PC-9 (cell line): ENCODE measurements at regions not wholly inside any gene's neighbourhood (a gene's known extent, or its start where the extent isn't known, plus 50 kb on each side); places are given as distances from the start of the nearest gene placed in this dataset.

Source experiments
- BruUV-seq: library from RNA; stranded (reverse); fragments of 400-500 nt; replicated peaks from 2 replicates; lab custom pipeline; 2021; lab: Mats Ljungman, UMichigan
- CTCF ChIA-PET: fragments of 300-600 bp; sonication (Branson Sonifier 250); formaldehyde crosslinking; loops from one replicate; lab custom pipeline; 2022; ENCODE audit warnings: antibody characterized with exemption; lab: Charles Lee
- POLR2A ChIA-PET: fragments of 300-600 bp; sonication (Branson Sonifier 250); formaldehyde crosslinking; loops from one replicate; lab custom pipeline; 2022; ENCODE audit warnings: antibody characterized with exemption; ENCODE audit not compliant: unreplicated experiment; lab: Charles Lee
- DNase-seq, 2 experiments: peaks; one replicate each; pipeline versions ENCODE4 v3.0.0 to v3.0.0-alpha.2; 2015 to 2022; ENCODE audit warnings: mixed read lengths in 1 of 2
- H2AFZ ChIP-seq: fragments of 200-600 bp; sonication (generic); 2 replicates; pipeline ENCODE4 v1.8.1; 2017; ENCODE audit warnings: antibody characterized with exemption
- H3F3A ChIP-seq: fragments of 200-600 bp; sonication (generic); 2 replicates; pipeline ENCODE4 v1.8.1; 2017; ENCODE audit warnings: antibody characterized with exemption, mild to moderate bottlenecking, low read depth; ENCODE audit not compliant: insufficient read depth
- H3K27ac ChIP-seq: fragments of 200-600 bp; sonication (generic); 2 replicates; pipeline ENCODE4 v1.6.1; 2016; ENCODE audit warnings: mixed run types
- H3K27me3 ChIP-seq: fragments of 200-600 bp; sonication (generic); 2 replicates; pipeline ENCODE4 v1.6.1; 2016; ENCODE audit warnings: low read depth, mixed run types; ENCODE audit not compliant: insufficient read depth
- H3K36me3 ChIP-seq: fragments of 200-600 bp; sonication (generic); 2 replicates; pipeline ENCODE4 v1.6.1; 2016; ENCODE audit warnings: low read depth, mixed run types
- H3K4me1 ChIP-seq: fragments of 200-600 bp; sonication (generic); replicated peaks from 2 replicates; pipeline ENCODE4 v1.6.1; 2016; ENCODE audit warnings: mixed run types; ENCODE audit not compliant: insufficient read depth
- H3K4me2 ChIP-seq: fragments of 200-600 bp; sonication (generic); 2 replicates; pipeline ENCODE4 v1.6.1; 2017; ENCODE audit warnings: mixed run types
- H3K4me3 ChIP-seq: fragments of 200-600 bp; sonication (generic); 2 replicates; pipeline ENCODE4 v1.6.1; 2016; ENCODE audit warnings: mixed run types
- H3K79me2 ChIP-seq: fragments of 200-600 bp; sonication (generic); 2 replicates; pipeline ENCODE4 v1.6.1; 2017; ENCODE audit warnings: low read depth, mixed run types
- H3K9me2 ChIP-seq: fragments of 200-600 bp; sonication (generic); 2 replicates; pipeline ENCODE4 v1.8.1; 2017; ENCODE audit warnings: mild to moderate bottlenecking; ENCODE audit not compliant: insufficient read depth
- H3K9me3 ChIP-seq: fragments of 200-600 bp; sonication (generic); 2 replicates; pipeline ENCODE4 v1.8.1; 2016; ENCODE audit warnings: low read depth; ENCODE audit not compliant: insufficient read depth
- H4K20me1 ChIP-seq: fragments of 200-600 bp; sonication (generic); 2 replicates; pipeline ENCODE4 v1.8.1; 2017; ENCODE audit not compliant: insufficient read depth
- CTCF ChIP-seq: fragments of 200-600 bp; sonication (generic); conservative IDR thresholded peaks from 2 replicates; pipeline ENCODE4 v1.6.1; 2017; ENCODE audit warnings: mixed run types, antibody characterized with exemption, mild to moderate bottlenecking, moderate library complexity
- EZH2 ChIP-seq: fragments of 200-600 bp; sonication (generic); IDR thresholded peaks from 2 replicates; pipeline ENCODE4 v1.8.0; 2017; ENCODE audit warnings: antibody characterized with exemption, low read depth
- intact Hi-C: fragments of 100-400 bp; cut with micrococcal nuclease; formaldehyde crosslinking; loops from one replicate; pipeline ENCODE4 v1.10.0; 2022; ENCODE audit not compliant: unreplicated experiment

GRCh38 chr14:105866841-105867321 is 340.5 kb downstream of the TMEM121 start:
- POLR2A ChIA-PET: no interaction called here
- no peaks in the 10 kb centered on the region for H3K9me2 ChIP-seq
- no peak overlapping the region for H2AFZ ChIP-seq
- no TSS peak for BruUV-seq
- no peak overlapping the region for H3K4me3 ChIP-seq
- H3K27ac ChIP-seq: no peak overlapping the region
- H3K79me2 ChIP-seq: no peaks in the 10 kb centered on the region
- intact Hi-C loops: no loop called here
- H3K4me1 ChIP-seq: no peaks in the 10 kb centered on the region
- DNase-seq: no peak
- no peak for TF ChIP-seq CTCF
- TF ChIP-seq EZH2: no peak
- no peaks in the 10 kb centered on the region for H3K9me3 ChIP-seq
- H3F3A ChIP-seq: no peaks in the 10 kb centered on the region
- H4K20me1 ChIP-seq: no peaks in the 10 kb centered on the region
- no peaks in the 10 kb centered on the region for H3K36me3 ChIP-seq
- H3K27me3 ChIP-seq: peaks cover 65% of the 10 kb centered on the region
- CTCF ChIA-PET: no interaction called here
- H3K4me2 ChIP-seq: no peak overlapping the region

- H2AFZ ChIP-seq: no peak overlapping the region
- H3K27me3 ChIP-seq: peaks cover 54% of the 10 kb centered on the region
- no peaks in the 10 kb centered on the region for H4K20me1 ChIP-seq
- CTCF ChIA-PET: no interaction called here
- no peaks in the 10 kb centered on the region for H3K36me3 ChIP-seq
- H3K4me2 ChIP-seq: no peak overlapping the region
- no TSS peak for BruUV-seq
- H3F3A ChIP-seq: no peaks in the 10 kb centered on the region
- no peaks in the 10 kb centered on the region for H3K4me1 ChIP-seq
- no peak overlapping the region for H3K4me3 ChIP-seq
- POLR2A ChIA-PET: no interaction called here
- H3K27ac ChIP-seq: no peak overlapping the region
- H3K79me2 ChIP-seq: no peaks in the 10 kb centered on the region
- no peak for TF ChIP-seq CTCF
- TF ChIP-seq EZH2: no peak
- H3K9me2 ChIP-seq: no peaks in the 10 kb centered on the region
- H3K9me3 ChIP-seq: no peaks in the 10 kb centered on the region
- DNase-seq: no peak
- intact Hi-C loops: no loop called here
Measured at GRCh38 chr14:105867961-105868599, 341.7 kb downstream of the TMEM121 start.

GRCh38 chr14:105871590-105871989 is 345.2 kb downstream of the TMEM121 start:
- H3K27me3 ChIP-seq: peaks cover 48% of the 10 kb centered on the region
- H3K4me1 ChIP-seq: no peaks in the 10 kb centered on the region
- H3F3A ChIP-seq: no peaks in the 10 kb centered on the region
- ChIA-PET POLR2A (no interaction called here), CTCF (no interaction called here)
- intact Hi-C loops: no loop called here
- TF ChIP-seq CTCF (no peak), EZH2 (no peak)
- H3K4me2 ChIP-seq: no peak overlapping the region
- no peaks in the 10 kb centered on the region for H3K9me3 ChIP-seq
- no peaks in the 10 kb centered on the region for H3K79me2 ChIP-seq
- H3K4me3 ChIP-seq: no peak overlapping the region
- no peak overlapping the region for H2AFZ ChIP-seq
- H3K27ac ChIP-seq: no peak overlapping the region
- no TSS peak for BruUV-seq
- no peak for DNase-seq
- no peaks in the 10 kb centered on the region for H3K9me2 ChIP-seq
- H4K20me1 ChIP-seq: no peaks in the 10 kb centered on the region
- no peaks in the 10 kb centered on the region for H3K36me3 ChIP-seq
